Upper lobe of left lung (tissue), 4 donors: ENCODE measurements at regions not wholly inside any gene's neighbourhood (a gene's known extent, or its start where the extent isn't known, plus 50 kb on each side); places are given as distances from the start of the nearest gene placed in this dataset.

ENCODE experiments used
- CTCF ChIP-seq, 6 experiments: fragments of 450-650 bp in 4 of 6; fragments of 200-600 bp in 2 of 6; sonication (generic) in 2 of 6; IDR thresholded peaks; one replicate each; pipeline ENCODE4 v1.5.1; 2016 to 2019; ENCODE audit warnings: antibody characterized with exemption in 6 of 6
- EP300 ChIP-seq, 4 donors: sonication (generic); formaldehyde crosslinking; IDR thresholded peaks; one replicate each; pipeline ENCODE4 v1.5.1; 2017; ENCODE audit warnings: antibody characterized with exemption in 4 of 4, control low read depth in 2 of 4
- POLR2AphosphoS5 ChIP-seq, 2 donors: sonication (generic); formaldehyde crosslinking; IDR thresholded peaks; one replicate each; pipeline ENCODE4 v1.5.1; 2017; ENCODE audit warnings: antibody characterized with exemption in 2 of 2

- no peak for TF ChIP-seq EP300 (IDR thresholded peaks at IDR 0.05)
- TF ChIP-seq CTCF (IDR thresholded peaks at IDR 0.05): no peak
- no peak for TF ChIP-seq POLR2AphosphoS5 (IDR thresholded peaks at IDR 0.05)
Observed at GRCh38 chr1:201767339-201767738, 61.6 kb upstream of the IPO9 start.
